Heart right ventricle (tissue), 16 donors: ENCODE measurements at regions not wholly inside any gene's neighbourhood (a gene's known extent, or its start where the extent isn't known, plus 50 kb on each side); places are given as distances from the start of the nearest gene placed in this dataset.
A peak's percentile ranks its signal among the peaks of the same experiment; 100 is the strongest.

Source experiments
- ATAC-seq, 8 donors: fragments of 200-7000 bp; cut with Tn5 transposase; one replicate each; pipeline ENCODE4 v1.9.1; 2020; ENCODE audit warnings: mild to moderate bottlenecking in 8 of 8, moderate library complexity in 8 of 8, moderate number of reproducible peaks in 1 of 8
- DNase-seq, 2 donors: peaks; one replicate each; pipeline ENCODE4 v3.0.0-alpha.2; 2020
- H3K27ac ChIP-seq, 10 donors: fragments of 200-600 bp; sonication (generic) in 2 of 10; one replicate each; pipeline versions ENCODE4 v1.5.0 to v1.8.0; 2020 to 2022; ENCODE audit warnings: mild to moderate bottlenecking in 3 of 10
- H3K27me3 ChIP-seq, 7 donors: fragments of 200-600 bp; one replicate each; pipeline ENCODE4 v1.8.0; 2021 to 2022; ENCODE audit warnings: mild to moderate bottlenecking in 2 of 7
- H3K36me3 ChIP-seq, 9 donors: fragments of 200-600 bp; sonication (generic) in 1 of 9; one replicate each; pipeline versions ENCODE4 v1.5.0 to v1.8.0; 2020 to 2022; ENCODE audit warnings: mild to moderate bottlenecking in 2 of 9
- H3K4me1 ChIP-seq, 9 donors: fragments of 200-600 bp; sonication (generic) in 1 of 9; one replicate each; pipeline versions ENCODE4 v1.5.0 to v1.8.0; 2020 to 2022; ENCODE audit warnings: mild to moderate bottlenecking in 4 of 9
- H3K4me3 ChIP-seq, 10 donors: fragments of 200-600 bp; sonication (generic) in 2 of 10; one replicate each; pipeline versions ENCODE4 v1.5.0 to v1.8.0; 2020 to 2022; ENCODE audit warnings: mild to moderate bottlenecking in 7 of 10, moderate library complexity in 2 of 10
- H3K9me3 ChIP-seq, 11 donors: fragments of 200-600 bp in 10 of 11; sonication (generic) in 2 of 11; one replicate each; pipeline versions ENCODE4 v1.5.0 to v1.8.0; 2013 to 2022; ENCODE audit warnings: mild to moderate bottlenecking in 2 of 11, control low read depth in 1 of 11, moderate library complexity in 1 of 11
- CTCF ChIP-seq, 9 donors: fragments of 200-600 bp; sonication (generic) in 2 of 9; IDR thresholded peaks; one replicate each; pipeline versions ENCODE4 v1.5.0 to v1.8.0; 2021 to 2022; ENCODE audit warnings: antibody characterized with exemption in 9 of 9, mild to moderate bottlenecking in 5 of 9, moderate library complexity in 1 of 9
- WGBS, 2 donors: extraction: QIAGEN DNeasy Blood & Tissue Kit; methylation state at CpG; one replicate each; pipeline ENCODE4 v1.1.7; 2013; ENCODE audit warnings: inconsistent platforms in 1 of 2; 5-methylcytosine and 5-hydroxymethylcytosine counted together
- intact Hi-C, 10 donors: fragments of 100-400 bp; cut with DNase I; formaldehyde crosslinking; loops; one replicate each; pipeline versions ENCODE4 v1.11.1 to v1.14.2; 2022
- donor health status: Arrhythmogenic right ventricular cardiomyopathy.
- donor health status: ischemic (EF 13 %, LVEDD 7.1; RV severe dilation, severe dysfunction).
- donor health status: healthy with polysubstance abuse.
- donor health status: DM: no; HTN: yes; CAD: no.
- donor health status: DM: no; HTN: no; CAD: no.
- donor health status: ischemic (EF 25% LVEDD 6.9; RV normal size, moderate dysfunction).
- donor health status: ischemic (EF 25% LVEDD 5.7; RV mildly dilated, moderate dysfunction).
- donor health status: healthy.
- donor health status: DM: yes; HTN: yes; CAD: no.
- donor health status: Ischemic cardiomyopathy.
- donor health status: ischemic (EF 35%, LVEDD 5.7; RV mildly dilated, moderate dysfunction).
- donor health status: nonischemic (EF 11% LVEDD 7.7; RV severe dilation, severe dysfunction).
- donor health status: DM: yes; HTN: yes; CAD: no.
- donor health status: PGD.
- donor health status: ischemic (EF 29% LVEDD 5.4; RV normal size, mild dysfunction).
- donor health status: nonischemic (EF 23%, LVEDD 6.1; RV moderate dilation, normal function).

DNA sequence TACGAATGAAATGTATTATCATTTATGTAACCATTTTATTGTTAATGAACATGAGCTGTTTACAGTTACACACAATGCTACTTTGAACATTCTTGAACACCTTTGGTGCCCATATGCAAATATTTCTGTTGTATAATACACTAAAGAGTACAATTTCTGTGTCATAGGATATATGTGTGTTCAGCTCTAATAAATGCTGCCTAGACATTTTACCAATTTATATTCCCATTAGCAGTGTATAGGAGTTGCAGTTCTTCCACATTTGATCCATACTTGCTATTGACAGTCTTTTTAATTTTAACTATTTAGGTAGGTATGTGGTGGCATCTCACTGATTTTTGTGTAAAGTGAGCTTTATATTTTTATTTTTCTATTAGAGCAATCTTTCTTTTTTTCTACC is 331.8 kb downstream of the ZIC1 start:
- H3K27ac ChIP-seq, result no peak overlapping the region
- H3K27me3 ChIP-seq, result no peaks in the 10 kb centered on the region
- peaks cover 0 to 6% (median 0%) of the 10 kb centered on the region in 9 donors for H3K4me1 ChIP-seq
- no peak for ATAC-seq
- H3K36me3 ChIP-seq, result no peaks in the 10 kb centered on the region
- intact Hi-C loops, result no loop called here
- no peak for TF ChIP-seq CTCF (IDR thresholded peaks at IDR 0.05)
- H3K4me3 ChIP-seq, result no peak overlapping the region
- DNase-seq, result no peak
- H3K9me3 ChIP-seq, result no peaks in the 10 kb centered on the region
- WGBS, 2 donors, result 89% methylated on average over 1 of the region's 1 CpG

- peak in 2 of 8 donors; percentile 39 to 58 for ATAC-seq
- no peaks in the 10 kb centered on the region for H3K27me3 ChIP-seq
- intact Hi-C loops, result no loop called here
- no peak for TF ChIP-seq CTCF (IDR thresholded peaks at IDR 0.05)
- H3K4me3 ChIP-seq, result no peak overlapping the region
- DNase-seq, result no peak
- peaks cover 0 to 3% (median 0%) of the 10 kb centered on the region in 11 donors for H3K9me3 ChIP-seq
- 67 to 82% methylated on average over 2 of the region's 2 CpGs for WGBS, 2 donors
- H3K27ac ChIP-seq, result no peak overlapping the region
- H3K36me3 ChIP-seq, result no peaks in the 10 kb centered on the region
- H3K4me1 ChIP-seq, result peaks cover 0 to 6% (median 0%) of the 10 kb centered on the region in 9 donors
Measured at GRCh38 chr3:147744967-147745366, 335.8 kb downstream of the ZIC1 start.

DNA sequence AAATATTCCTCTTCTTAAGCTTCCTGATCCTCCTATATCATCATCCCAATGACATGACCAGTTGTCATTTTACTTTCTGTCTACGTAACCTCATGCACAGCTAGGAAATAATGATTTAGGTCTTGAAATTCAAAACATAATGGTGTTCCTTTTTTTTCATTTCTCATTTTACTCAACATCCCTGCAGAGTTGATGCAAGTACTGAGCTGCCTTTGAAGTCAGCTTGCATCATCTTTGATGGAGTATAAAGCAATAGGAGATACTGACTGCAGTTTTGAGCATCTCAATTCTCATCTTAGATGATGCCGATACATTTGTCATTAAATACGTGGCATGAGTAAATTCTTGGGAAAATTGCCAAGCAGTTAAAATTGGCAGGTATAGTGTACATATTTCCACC is 346.1 kb downstream of the ZIC1 start:
- Histone ChIP-seq H3K27ac (no peak overlapping the region), H3K4me3 (no peak overlapping the region), H3K36me3 (no peaks in the 10 kb centered on the region), H3K4me1 (peaks cover 0 to 11% (median 3%) of the 10 kb centered on the region in 9 donors), H3K9me3 (no peaks in the 10 kb centered on the region), H3K27me3 (no peaks in the 10 kb centered on the region)
- DNase-seq, result no peak
- 93 to 94% methylated on average over 3 of the region's 3 CpGs for WGBS, 2 donors
- intact Hi-C loops, result no loop called here
- no peak for ATAC-seq
- TF ChIP-seq CTCF (IDR thresholded peaks at IDR 0.05), result no peak

DNA sequence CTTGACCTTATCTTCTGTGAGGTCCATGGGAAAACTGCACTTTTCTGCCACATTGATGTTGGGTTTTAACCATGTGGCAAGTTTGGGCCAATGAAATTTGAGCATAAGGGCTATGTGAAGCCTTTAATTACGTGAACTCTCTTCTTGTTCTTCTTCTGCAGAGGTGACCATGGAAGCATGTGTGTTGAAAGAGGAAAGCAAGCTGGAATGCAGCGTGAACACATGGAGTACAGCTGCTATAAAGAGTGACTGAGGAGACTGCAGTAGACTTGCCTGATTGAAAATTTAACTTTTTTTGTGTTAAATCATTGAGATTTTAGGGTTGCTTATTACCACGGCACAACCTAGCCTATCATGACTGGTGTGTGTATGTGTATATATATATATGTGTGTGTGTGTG is 347.3 kb downstream of the ZIC1 start:
- TF ChIP-seq CTCF (IDR thresholded peaks at IDR 0.05), result no peak
- DNase-seq (no peak), ATAC-seq (peak in 1 of 8 donors; percentile 34)
- Histone ChIP-seq H3K36me3 (no peaks in the 10 kb centered on the region), H3K27me3 (no peaks in the 10 kb centered on the region), H3K27ac (no peak overlapping the region), H3K4me3 (no peak overlapping the region), H3K9me3 (no peaks in the 10 kb centered on the region), H3K4me1 (peaks cover 0 to 11% (median 3%) of the 10 kb centered on the region in 9 donors)
- 78 to 83% methylated on average over 3 of the region's 3 CpGs for WGBS, 2 donors
- intact Hi-C loops, result no loop called here
